Peyer's patch (tissue), 4 donors: ENCODE measurements at regions not wholly inside any gene's neighbourhood (a gene's known extent, or its start where the extent isn't known, plus 50 kb on each side); places are given as distances from the start of the nearest gene placed in this dataset.

Experiments used
- DNase-seq, 3 donors: peaks; one replicate each; pipeline ENCODE4 v3.0.0-alpha.2; 2017 to 2019
- H3K27ac ChIP-seq, 4 donors: fragments of 200-600 bp; sonication (generic); one replicate each; pipeline ENCODE4 v1.5.1; 2016 to 2019
- H3K27me3 ChIP-seq, 2 donors: fragments of 200-600 bp; sonication (generic); one replicate each; pipeline ENCODE4 v1.5.1; 2019
- H3K36me3 ChIP-seq, 3 donors: fragments of 200-600 bp; sonication (generic); one replicate each; pipeline ENCODE4 v1.5.1; 2016 to 2019
- H3K4me1 ChIP-seq, 4 donors: fragments of 200-600 bp; sonication (generic); one replicate each; pipeline ENCODE4 v1.5.1; 2016 to 2019
- H3K4me3 ChIP-seq, 4 donors: fragments of 200-600 bp; sonication (generic); 1 replicate in 3 of 4; 2 replicates in 1 of 4; pipeline ENCODE4 v1.5.1; 2016 to 2019; ENCODE audit warnings: mild to moderate bottlenecking in 1 of 4
- H3K9me3 ChIP-seq, 4 donors: fragments of 200-600 bp; sonication (generic); one replicate each; pipeline ENCODE4 v1.5.1; 2016 to 2019; ENCODE audit warnings: mild to moderate bottlenecking in 1 of 4
- POLR2A ChIP-seq, 2 donors: fragments of 450-650 bp; IDR thresholded peaks; one replicate each; pipeline ENCODE4 v1.5.1; 2017; ENCODE audit warnings: antibody characterized with exemption in 2 of 2, mild to moderate bottlenecking in 2 of 2, moderate library complexity in 2 of 2
- TF ChIP-seq, protein P1 (sequence below), 6 experiments: fragments of 450-650 bp in 4 of 6; fragments of 200-600 bp in 2 of 6; sonication (generic) in 1 of 6; IDR thresholded peaks; one replicate each; pipeline ENCODE4 v1.5.1; 2017 to 2019; ENCODE audit warnings: antibody characterized with exemption in 6 of 6, mild to moderate bottlenecking in 3 of 6, moderate library complexity in 1 of 6

DNA sequence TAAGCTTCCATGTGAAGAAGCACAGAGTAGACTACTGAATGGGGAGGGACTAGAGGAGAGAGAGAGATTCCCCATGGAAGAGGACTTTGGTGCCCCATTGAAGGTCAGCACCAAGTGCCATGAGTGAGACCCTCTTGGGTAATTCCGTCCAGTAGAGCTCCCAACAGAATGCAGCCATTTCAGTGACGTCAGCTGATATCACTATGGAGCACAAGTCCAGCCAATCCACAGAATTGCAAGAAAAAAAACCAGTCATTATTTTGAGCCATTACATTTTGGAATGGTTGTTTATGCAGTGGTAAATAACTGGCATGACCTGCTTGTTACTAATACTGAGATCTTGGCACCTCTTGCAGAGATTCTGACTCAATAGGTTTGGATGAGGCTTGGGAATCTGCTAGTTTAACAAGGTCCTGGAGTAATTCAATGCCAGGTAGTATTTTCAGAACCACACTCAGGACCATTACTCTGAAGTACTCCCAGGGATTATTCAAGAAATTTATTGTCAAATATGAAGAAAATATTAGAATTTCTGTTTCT lies 52.6 kb upstream of the SP8 start:
- H3K9me3 ChIP-seq: no peaks in the 10 kb centered on the region
- H3K36me3 ChIP-seq: no peaks in the 10 kb centered on the region
- DNase-seq: no peak
- H3K4me3 ChIP-seq: no peak overlapping the region
- no peaks in the 10 kb centered on the region for H3K4me1 ChIP-seq
- H3K27me3 ChIP-seq: no peaks in the 10 kb centered on the region
- no peak overlapping the region for H3K27ac ChIP-seq
- TF ChIP-seq, protein P1, sequence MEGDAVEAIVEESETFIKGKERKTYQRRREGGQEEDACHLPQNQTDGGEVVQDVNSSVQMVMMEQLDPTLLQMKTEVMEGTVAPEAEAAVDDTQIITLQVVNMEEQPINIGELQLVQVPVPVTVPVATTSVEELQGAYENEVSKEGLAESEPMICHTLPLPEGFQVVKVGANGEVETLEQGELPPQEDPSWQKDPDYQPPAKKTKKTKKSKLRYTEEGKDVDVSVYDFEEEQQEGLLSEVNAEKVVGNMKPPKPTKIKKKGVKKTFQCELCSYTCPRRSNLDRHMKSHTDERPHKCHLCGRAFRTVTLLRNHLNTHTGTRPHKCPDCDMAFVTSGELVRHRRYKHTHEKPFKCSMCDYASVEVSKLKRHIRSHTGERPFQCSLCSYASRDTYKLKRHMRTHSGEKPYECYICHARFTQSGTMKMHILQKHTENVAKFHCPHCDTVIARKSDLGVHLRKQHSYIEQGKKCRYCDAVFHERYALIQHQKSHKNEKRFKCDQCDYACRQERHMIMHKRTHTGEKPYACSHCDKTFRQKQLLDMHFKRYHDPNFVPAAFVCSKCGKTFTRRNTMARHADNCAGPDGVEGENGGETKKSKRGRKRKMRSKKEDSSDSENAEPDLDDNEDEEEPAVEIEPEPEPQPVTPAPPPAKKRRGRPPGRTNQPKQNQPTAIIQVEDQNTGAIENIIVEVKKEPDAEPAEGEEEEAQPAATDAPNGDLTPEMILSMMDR (IDR thresholded peaks at IDR 0.05): no peak
- TF ChIP-seq POLR2A (IDR thresholded peaks at IDR 0.05): no peak

DNA sequence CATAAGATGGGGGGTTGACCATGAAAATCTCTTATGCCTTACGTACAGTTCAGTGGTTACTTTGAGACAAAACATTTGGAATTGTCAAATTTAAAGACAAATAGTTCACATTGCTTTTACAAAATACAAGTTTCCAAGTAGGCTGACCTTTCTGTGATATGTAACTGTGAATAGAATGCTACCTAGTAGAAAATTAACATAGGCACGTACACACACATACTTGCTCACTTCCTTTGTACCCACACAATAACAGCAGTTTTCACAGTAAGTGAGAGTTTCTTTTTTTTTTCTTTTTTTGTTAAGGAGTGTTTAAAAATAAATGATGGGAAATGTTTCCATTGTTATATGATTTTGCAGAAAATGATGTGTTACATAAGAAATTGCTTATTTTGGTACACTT lies 53.3 kb upstream of the SP8 start:
- Histone ChIP-seq H3K27ac (no peak overlapping the region), H3K36me3 (no peaks in the 10 kb centered on the region), H3K9me3 (no peaks in the 10 kb centered on the region), H3K27me3 (no peaks in the 10 kb centered on the region), H3K4me1 (no peaks in the 10 kb centered on the region), H3K4me3 (no peak overlapping the region)
- TF ChIP-seq, protein P1 (IDR thresholded peaks at IDR 0.05): no peak
- no peak for TF ChIP-seq POLR2A (IDR thresholded peaks at IDR 0.05)
- no peak for DNase-seq

DNA sequence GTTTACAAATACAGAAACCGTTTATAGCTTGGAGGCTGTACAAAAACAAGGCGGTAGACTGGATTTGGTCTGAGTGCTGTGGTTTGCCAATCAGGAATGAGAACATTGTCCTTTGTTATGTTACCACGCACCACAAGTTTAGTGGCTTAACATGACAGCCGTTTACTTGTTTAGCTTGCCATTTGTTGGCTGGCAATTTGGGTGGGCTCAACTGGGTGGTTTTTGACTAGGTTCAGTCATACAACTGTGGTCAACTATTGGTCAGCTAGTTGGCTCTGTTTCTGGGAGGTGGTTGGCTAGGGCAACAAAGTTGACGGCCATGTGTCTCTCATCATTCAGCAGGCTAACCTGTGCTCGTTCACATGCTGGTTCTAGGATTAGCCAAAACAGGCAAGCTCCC lies 60.1 kb upstream of the SP8 start:
- no peaks in the 10 kb centered on the region for H3K36me3 ChIP-seq
- H3K4me1 ChIP-seq: no peaks in the 10 kb centered on the region
- H3K4me3 ChIP-seq: no peak overlapping the region
- H3K9me3 ChIP-seq: no peaks in the 10 kb centered on the region
- H3K27me3 ChIP-seq: no peaks in the 10 kb centered on the region
- TF ChIP-seq, protein P1 (IDR thresholded peaks at IDR 0.05): no peak
- TF ChIP-seq POLR2A (IDR thresholded peaks at IDR 0.05): no peak
- no peak for DNase-seq
- H3K27ac ChIP-seq: no peak overlapping the region

DNA sequence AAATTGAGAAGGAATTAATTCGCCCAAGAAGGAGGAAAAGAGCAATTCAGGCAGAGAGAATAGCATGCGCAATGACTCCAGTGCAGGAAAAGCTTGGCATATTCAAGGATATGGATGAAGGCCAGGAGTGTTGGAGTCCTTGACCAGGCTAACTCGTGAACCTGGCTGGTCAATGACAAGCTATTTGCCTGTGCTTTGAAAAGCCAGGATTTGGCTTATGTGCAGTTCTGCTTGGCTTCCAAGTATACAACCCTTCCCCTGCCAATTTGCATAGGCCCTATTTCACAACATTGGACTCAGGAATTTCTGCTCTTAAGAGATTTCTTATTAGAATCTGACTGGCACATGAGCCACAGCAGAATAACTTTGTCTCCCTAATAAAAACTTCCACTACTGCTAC lies 72.3 kb upstream of the SP8 start:
- no peak for TF ChIP-seq POLR2A (IDR thresholded peaks at IDR 0.05)
- TF ChIP-seq, protein P1 (IDR thresholded peaks at IDR 0.05): no peak

DNA sequence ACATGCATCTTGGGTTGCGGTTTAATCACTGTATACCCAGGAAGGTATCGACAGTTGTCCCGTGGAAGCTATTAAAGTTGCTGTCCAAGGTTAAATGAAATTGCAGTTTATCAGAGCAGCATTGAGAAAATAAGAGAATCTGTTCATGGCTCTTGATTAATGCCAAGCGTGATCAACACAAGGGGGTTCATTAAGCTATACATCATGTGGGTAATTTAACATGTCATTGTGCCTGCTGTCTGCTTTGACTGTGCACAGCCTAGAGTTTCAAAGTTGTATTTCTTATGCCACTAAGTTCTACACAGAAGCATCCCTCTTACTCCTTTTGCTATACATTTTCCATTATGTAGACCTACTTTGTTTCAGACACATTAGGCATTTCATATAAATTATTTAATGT lies 74.8 kb upstream of the SP8 start:
- DNase-seq: no peak
- Histone ChIP-seq H3K27me3 (no peaks in the 10 kb centered on the region), H3K9me3 (no peaks in the 10 kb centered on the region), H3K36me3 (no peaks in the 10 kb centered on the region), H3K4me1 (no peaks in the 10 kb centered on the region), H3K4me3 (no peak overlapping the region), H3K27ac (no peak overlapping the region)
- TF ChIP-seq, protein P1 (IDR thresholded peaks at IDR 0.05): no peak
- TF ChIP-seq POLR2A (IDR thresholded peaks at IDR 0.05): no peak

More for the DNA sequence above, 72.3 kb upstream of the SP8 start:
- Histone ChIP-seq H3K9me3 (no peaks in the 10 kb centered on the region), H3K36me3 (no peaks in the 10 kb centered on the region), H3K27me3 (no peaks in the 10 kb centered on the region), H3K27ac (no peak overlapping the region), H3K4me3 (no peak overlapping the region), H3K4me1 (no peaks in the 10 kb centered on the region)
- no peak for DNase-seq

DNA sequence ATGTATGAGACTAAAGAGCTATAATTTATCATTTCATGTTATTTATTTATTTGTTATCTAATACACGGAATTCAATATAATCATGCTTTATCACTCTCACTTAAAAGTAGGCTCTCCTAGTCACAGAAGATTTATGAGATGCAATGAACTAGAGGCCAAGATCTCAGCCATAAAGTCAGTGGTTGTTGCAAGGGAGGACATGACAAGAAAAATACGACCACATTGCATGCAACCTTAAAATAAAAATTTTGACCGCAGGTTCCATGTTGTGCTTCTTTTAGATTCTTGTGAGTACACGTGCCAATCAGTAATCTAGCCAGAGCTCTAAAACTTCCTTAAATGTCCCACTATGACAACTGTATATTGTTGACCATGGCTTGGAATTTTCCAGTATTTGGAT lies 75.9 kb upstream of the SP8 start:
- Histone ChIP-seq H3K9me3 (no peaks in the 10 kb centered on the region), H3K27me3 (no peaks in the 10 kb centered on the region), H3K4me1 (no peaks in the 10 kb centered on the region), H3K4me3 (no peak overlapping the region), H3K27ac (no peak overlapping the region), H3K36me3 (no peaks in the 10 kb centered on the region)
- no peak for DNase-seq
- TF ChIP-seq POLR2A (IDR thresholded peaks at IDR 0.05): no peak
- TF ChIP-seq, protein P1 (IDR thresholded peaks at IDR 0.05): no peak
